PFSK-1 (cell line): ENCODE measurements at regions not wholly inside any gene's neighbourhood (a gene's known extent, or its start where the extent isn't known, plus 50 kb on each side); places are given as distances from the start of the nearest gene placed in this dataset.

Source experiments
- POLR2AphosphoS5 ChIP-seq: IDR thresholded peaks from 2 replicates; pipeline ENCODE4 v1.6.1; 2012; ENCODE audit warnings: low read depth, mild to moderate bottlenecking, control low read depth, low read length, moderate library complexity
- TAF1 ChIP-seq: IDR thresholded peaks from 2 replicates; pipeline ENCODE4 v1.6.1; 2012; ENCODE audit warnings: low read length, control low read depth, borderline replicate concordance; ENCODE audit not compliant: insufficient read depth

- TF ChIP-seq POLR2AphosphoS5 = no peak
- TF ChIP-seq TAF1 = no peak
Observed at GRCh38 chr4:114286262-114286810, 306.9 kb upstream of the ARSJ start.
